ENCODE measurements at regions not wholly inside any gene's neighbourhood (a gene's known extent, or its start where the extent isn't known, plus 50 kb on each side); places are given as distances from the start of the nearest gene placed in this dataset.

DNA sequence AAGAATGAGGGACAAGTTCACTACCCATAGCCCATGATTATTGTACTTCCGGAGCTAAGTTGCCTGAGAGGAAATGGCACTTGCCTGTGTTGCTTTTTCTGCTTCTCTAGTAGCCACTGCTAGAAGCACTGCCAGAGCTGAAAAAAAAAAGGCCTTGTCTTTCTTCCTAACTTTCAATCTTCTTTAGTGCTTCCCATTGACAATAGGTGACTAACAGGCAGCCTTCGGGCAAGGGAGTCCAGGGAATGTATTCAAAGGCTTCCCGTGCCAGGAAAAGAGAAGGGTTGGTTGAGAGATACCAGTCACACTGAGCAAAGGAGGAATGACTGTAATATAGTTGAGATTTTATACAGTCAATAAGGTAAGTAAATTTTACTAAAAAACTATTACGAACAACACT, 242.0 kb downstream of the CALCRL start:
- Histone ChIP-seq H3K27me3 (ENCODE audit: control insufficient read depth, insufficient read depth, low read length) (no peaks in the 10 kb centered on the region), H3K9me3 (ENCODE audit: control insufficient read depth, insufficient read depth, low read length) (peaks cover 12% of the 10 kb centered on the region), H3K4me3 (ENCODE audit: low read length) (no peak overlapping the region), H3K36me3 (ENCODE audit: control insufficient read depth, insufficient read depth, low read length) (no peaks in the 10 kb centered on the region), H3K27ac (ENCODE audit: low read length) (no peak overlapping the region), H3K4me1 (ENCODE audit: control insufficient read depth, insufficient read depth, low read length) (no peaks in the 10 kb centered on the region)
- Mint-ChIP-seq H3K36me3 (peaks cover 10% of the 10 kb centered on the region), H3K27ac (no peak overlapping the region), H3K27me3 (ENCODE audit: low read depth in 2 of 2) (no peaks in the 10 kb centered on the region), H3K4me3 (no peak overlapping the region), H3K9me3 (peaks cover 10 to 16% of the 10 kb centered on the region in 2 donors), H3K4me1 (no peaks in the 10 kb centered on the region)
- intact Hi-C loops (cut with micrococcal nuclease) = no loop called here
- ATAC-seq (no peak), DNase-seq (no peak)
- 84% methylated on average over 3 of the region's 4 CpGs for WGBS (ENCODE audit: insufficient coverage)
- TF ChIP-seq, protein P1, sequence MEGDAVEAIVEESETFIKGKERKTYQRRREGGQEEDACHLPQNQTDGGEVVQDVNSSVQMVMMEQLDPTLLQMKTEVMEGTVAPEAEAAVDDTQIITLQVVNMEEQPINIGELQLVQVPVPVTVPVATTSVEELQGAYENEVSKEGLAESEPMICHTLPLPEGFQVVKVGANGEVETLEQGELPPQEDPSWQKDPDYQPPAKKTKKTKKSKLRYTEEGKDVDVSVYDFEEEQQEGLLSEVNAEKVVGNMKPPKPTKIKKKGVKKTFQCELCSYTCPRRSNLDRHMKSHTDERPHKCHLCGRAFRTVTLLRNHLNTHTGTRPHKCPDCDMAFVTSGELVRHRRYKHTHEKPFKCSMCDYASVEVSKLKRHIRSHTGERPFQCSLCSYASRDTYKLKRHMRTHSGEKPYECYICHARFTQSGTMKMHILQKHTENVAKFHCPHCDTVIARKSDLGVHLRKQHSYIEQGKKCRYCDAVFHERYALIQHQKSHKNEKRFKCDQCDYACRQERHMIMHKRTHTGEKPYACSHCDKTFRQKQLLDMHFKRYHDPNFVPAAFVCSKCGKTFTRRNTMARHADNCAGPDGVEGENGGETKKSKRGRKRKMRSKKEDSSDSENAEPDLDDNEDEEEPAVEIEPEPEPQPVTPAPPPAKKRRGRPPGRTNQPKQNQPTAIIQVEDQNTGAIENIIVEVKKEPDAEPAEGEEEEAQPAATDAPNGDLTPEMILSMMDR (IDR thresholded peaks at IDR 0.05) = no peak

DNA sequence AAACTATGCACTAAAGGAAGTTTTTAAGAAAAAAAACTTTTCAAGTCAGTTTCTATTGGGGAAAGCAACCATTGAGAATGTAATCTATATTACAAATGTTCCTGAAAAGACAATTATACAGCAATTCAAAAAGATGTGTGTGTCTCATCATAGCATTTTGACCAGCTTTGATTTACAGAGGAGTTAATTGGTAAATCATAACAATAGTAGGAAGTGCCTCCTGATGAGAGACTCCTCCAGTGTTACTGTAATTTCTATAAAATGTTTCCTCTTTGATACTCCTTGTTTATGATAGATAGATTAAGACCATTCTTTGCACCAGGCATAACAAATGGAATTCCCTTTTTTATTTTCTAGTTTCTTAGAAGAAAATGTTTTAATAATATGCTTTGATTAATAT, 249.9 kb downstream of the CALCRL start:
- Histone ChIP-seq H3K4me1 (ENCODE audit: control insufficient read depth, insufficient read depth, low read length) (no peaks in the 10 kb centered on the region), H3K27me3 (ENCODE audit: control insufficient read depth, insufficient read depth, low read length) (no peaks in the 10 kb centered on the region), H3K27ac (ENCODE audit: low read length) (no peak overlapping the region), H3K9me3 (ENCODE audit: control insufficient read depth, insufficient read depth, low read length) (peaks cover 5% of the 10 kb centered on the region), H3K36me3 (ENCODE audit: control insufficient read depth, insufficient read depth, low read length) (no peaks in the 10 kb centered on the region), H3K4me3 (ENCODE audit: low read length) (no peak overlapping the region)
- intact Hi-C loops (cut with micrococcal nuclease) = no loop called here
- TF ChIP-seq, protein P1 (IDR thresholded peaks at IDR 0.05) = no peak
- ATAC-seq (no peak), DNase-seq (no peak)
- no peak overlapping the region for H3K27ac Mint-ChIP-seq
- no peaks in the 10 kb centered on the region for H3K36me3 Mint-ChIP-seq
- H3K4me3 Mint-ChIP-seq = no peak overlapping the region
- H3K9me3 Mint-ChIP-seq = peaks cover 14 to 15% of the 10 kb centered on the region in 2 donors
- H3K27me3 Mint-ChIP-seq (ENCODE audit: low read depth in 2 of 2) = no peaks in the 10 kb centered on the region
- H3K4me1 Mint-ChIP-seq = no peaks in the 10 kb centered on the region

DNA sequence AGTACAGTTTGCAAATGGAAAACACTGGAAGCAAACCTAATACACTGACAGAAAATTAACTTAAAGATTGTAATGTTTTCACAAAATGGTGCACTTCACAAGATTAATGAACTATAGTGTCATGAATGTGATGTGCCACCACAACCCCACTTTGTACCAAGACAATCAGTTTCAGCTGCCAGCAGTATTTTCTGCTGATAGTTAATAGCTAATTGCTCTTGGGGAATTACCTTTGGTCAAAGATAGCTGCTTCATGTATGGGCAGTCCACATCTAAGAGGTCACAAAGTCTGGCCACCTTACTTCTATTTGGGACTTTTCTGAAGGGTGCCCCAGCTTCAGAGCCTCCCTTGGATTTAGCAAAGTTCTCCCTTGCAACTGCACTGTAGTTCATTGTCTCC, 254.0 kb downstream of the CALCRL start:
- no peak for ATAC-seq
- H3K27me3 ChIP-seq (ENCODE audit: control insufficient read depth, insufficient read depth, low read length) = no peaks in the 10 kb centered on the region
- Mint-ChIP-seq H3K9me3 (peaks cover 4% of the 10 kb centered on the region in 2 donors), H3K4me1 (no peaks in the 10 kb centered on the region), H3K36me3 (no peaks in the 10 kb centered on the region), H3K27ac (no peak overlapping the region), H3K4me3 (no peak overlapping the region), H3K27me3 (ENCODE audit: low read depth in 2 of 2) (no peaks in the 10 kb centered on the region)
- no peak for DNase-seq
- H3K27ac ChIP-seq (ENCODE audit: low read length) = no peak overlapping the region
- no peaks in the 10 kb centered on the region for H3K4me1 ChIP-seq (ENCODE audit: control insufficient read depth, insufficient read depth, low read length)
- TF ChIP-seq, protein P1 (IDR thresholded peaks at IDR 0.05) = no peak
- H3K4me3 ChIP-seq (ENCODE audit: low read length) = no peak overlapping the region
- intact Hi-C loops (cut with micrococcal nuclease) = no loop called here
- H3K36me3 ChIP-seq (ENCODE audit: control insufficient read depth, insufficient read depth, low read length) = no peaks in the 10 kb centered on the region
- no peaks in the 10 kb centered on the region for H3K9me3 ChIP-seq (ENCODE audit: control insufficient read depth, insufficient read depth, low read length)

DNA sequence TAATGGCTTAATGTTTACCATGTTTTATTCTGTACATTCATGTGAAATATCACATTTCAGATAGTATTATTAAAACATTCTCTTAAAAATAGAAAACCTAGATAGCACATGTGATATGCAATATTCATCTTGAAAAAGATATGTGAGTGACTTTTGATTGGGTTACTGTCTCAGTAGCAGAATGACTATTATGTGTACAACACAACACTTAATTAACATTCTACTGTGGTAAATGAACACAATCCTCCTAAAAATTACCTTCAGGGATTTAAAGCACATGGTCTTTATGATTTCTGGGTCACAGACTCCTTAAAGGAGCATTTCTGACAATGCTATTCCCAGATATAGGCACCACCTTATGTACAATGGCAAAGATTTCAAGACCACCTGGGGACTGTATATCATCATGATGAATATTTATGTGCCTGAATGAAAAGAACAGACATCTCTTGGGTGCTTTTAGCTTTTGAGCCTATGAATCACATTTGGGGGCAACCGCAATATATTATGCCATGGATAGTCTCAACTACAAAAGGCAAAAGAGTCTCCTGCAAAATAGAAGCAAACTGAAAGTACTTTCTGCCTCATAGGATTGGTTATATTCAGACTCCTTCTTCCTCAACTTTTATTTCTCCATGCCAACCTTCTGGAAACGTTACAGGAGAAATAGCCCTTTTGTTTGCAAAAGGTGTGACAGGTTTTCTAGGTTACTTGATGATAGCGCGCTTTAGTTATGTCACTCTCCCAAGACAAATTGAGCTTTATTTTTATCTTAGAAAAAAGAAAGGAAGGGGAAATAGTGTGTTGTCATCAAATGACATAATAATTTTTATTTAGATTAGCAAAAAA, 259.0 kb downstream of the CALCRL start:
- no peaks in the 10 kb centered on the region for H3K36me3 Mint-ChIP-seq
- H3K4me1 Mint-ChIP-seq = no peaks in the 10 kb centered on the region
- no peak for DNase-seq
- TF ChIP-seq, protein P1 (IDR thresholded peaks at IDR 0.05) = no peak
- no peaks in the 10 kb centered on the region for H3K27me3 ChIP-seq (ENCODE audit: control insufficient read depth, insufficient read depth, low read length)
- H3K27ac Mint-ChIP-seq = no peak overlapping the region
- WGBS (ENCODE audit: insufficient coverage) = 100% methylated on average over 1 of the region's 4 CpGs
- H3K9me3 ChIP-seq (ENCODE audit: control insufficient read depth, insufficient read depth, low read length) = no peaks in the 10 kb centered on the region
- no peaks in the 10 kb centered on the region for H3K27me3 Mint-ChIP-seq (ENCODE audit: low read depth in 2 of 2)
- H3K27ac ChIP-seq (ENCODE audit: low read length) = no peak overlapping the region
- peaks cover 3 to 6% of the 10 kb centered on the region in 2 donors for H3K9me3 Mint-ChIP-seq
- ATAC-seq = no peak
- no peaks in the 10 kb centered on the region for H3K36me3 ChIP-seq (ENCODE audit: control insufficient read depth, insufficient read depth, low read length)
- H3K4me3 Mint-ChIP-seq = no peak overlapping the region
- intact Hi-C loops (cut with micrococcal nuclease) = no loop called here
- H3K4me3 ChIP-seq (ENCODE audit: low read length) = no peak overlapping the region
- H3K4me1 ChIP-seq (ENCODE audit: control insufficient read depth, insufficient read depth, low read length) = no peaks in the 10 kb centered on the region

Data from natural killer cell (primary cell).